D721Med (cell line): ENCODE measurements at regions not wholly inside any gene's neighbourhood (a gene's known extent, or its start where the extent isn't known, plus 50 kb on each side); places are given as distances from the start of the nearest gene placed in this dataset.
"Not testable (repeated sequence)": the region's sequence is repeated elsewhere in the genome, so short reads cannot be mapped to it uniquely, and the experiment has no call there.

Experiments
- DNase-seq: peaks from one replicate; pipeline ENCODE4 v3.0.0; 2011; ENCODE audit warnings: low spot score; ENCODE audit not compliant: insufficient read length
- FAIRE-seq: peaks from 2 replicates; lab custom pipeline; 2011; peaks lifted over from hg19 to GRCh38; lab: Jason Lieb, UNC
- TF ChIP-seq, protein P1 (sequence below): IDR thresholded peaks from 2 replicates; pipeline ENCODE4 v1.5.1; 2012; ENCODE audit warnings: mild to moderate bottlenecking, control low read depth; ENCODE audit not compliant: insufficient read depth; ENCODE audit errors: missing control alignments

DNA sequence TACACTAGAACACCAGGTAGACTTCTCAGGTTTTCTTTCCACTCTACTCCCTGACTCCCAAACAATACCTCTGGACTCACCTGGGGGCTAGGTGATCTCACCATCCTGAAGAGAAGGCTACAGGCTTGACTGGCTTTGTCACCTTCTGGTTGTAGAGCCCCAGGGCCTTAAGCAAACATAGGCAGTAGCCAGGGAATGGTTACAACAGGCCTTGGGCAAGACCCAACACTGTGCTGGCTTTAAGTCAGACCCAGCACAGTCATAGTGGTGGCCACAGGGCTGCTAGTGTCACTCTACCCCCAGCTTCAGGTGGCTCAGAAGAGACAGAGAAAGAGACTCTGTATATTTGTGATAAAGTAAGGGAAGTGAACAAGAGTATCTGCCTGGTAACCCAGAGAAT, 118.1 kb upstream of the EMCN start:
- TF ChIP-seq, protein P1, sequence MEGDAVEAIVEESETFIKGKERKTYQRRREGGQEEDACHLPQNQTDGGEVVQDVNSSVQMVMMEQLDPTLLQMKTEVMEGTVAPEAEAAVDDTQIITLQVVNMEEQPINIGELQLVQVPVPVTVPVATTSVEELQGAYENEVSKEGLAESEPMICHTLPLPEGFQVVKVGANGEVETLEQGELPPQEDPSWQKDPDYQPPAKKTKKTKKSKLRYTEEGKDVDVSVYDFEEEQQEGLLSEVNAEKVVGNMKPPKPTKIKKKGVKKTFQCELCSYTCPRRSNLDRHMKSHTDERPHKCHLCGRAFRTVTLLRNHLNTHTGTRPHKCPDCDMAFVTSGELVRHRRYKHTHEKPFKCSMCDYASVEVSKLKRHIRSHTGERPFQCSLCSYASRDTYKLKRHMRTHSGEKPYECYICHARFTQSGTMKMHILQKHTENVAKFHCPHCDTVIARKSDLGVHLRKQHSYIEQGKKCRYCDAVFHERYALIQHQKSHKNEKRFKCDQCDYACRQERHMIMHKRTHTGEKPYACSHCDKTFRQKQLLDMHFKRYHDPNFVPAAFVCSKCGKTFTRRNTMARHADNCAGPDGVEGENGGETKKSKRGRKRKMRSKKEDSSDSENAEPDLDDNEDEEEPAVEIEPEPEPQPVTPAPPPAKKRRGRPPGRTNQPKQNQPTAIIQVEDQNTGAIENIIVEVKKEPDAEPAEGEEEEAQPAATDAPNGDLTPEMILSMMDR = no peak
- no peak for FAIRE-seq
- DNase-seq = no peak

DNA sequence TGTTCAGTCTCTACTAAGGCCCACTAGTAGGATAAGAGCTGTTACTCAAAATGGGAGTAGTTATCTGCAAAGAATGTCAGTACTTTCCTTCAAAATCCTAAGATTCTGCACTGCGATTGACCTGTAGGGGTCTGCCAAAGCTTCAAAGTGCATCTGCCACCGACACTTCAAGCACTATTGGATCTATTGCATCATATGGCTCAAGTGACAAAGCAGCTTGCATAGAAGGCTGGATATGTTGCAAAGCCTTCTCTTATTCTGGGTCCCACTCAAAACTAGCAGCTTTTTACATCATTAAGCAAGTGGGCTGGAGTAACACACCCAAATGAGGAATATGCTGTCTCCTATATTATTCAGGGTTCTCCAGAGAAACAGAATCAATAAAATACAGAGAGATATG, 115.4 kb upstream of the EMCN start:
- FAIRE-seq (no peak), DNase-seq (no peak)
- TF ChIP-seq, protein P1 = no peak

GRCh38 chr4:100632163-100632562, 114.3 kb upstream of the EMCN start:
- TF ChIP-seq, protein P1 = no peak
- no peak for FAIRE-seq
- no peak for DNase-seq

DNA sequence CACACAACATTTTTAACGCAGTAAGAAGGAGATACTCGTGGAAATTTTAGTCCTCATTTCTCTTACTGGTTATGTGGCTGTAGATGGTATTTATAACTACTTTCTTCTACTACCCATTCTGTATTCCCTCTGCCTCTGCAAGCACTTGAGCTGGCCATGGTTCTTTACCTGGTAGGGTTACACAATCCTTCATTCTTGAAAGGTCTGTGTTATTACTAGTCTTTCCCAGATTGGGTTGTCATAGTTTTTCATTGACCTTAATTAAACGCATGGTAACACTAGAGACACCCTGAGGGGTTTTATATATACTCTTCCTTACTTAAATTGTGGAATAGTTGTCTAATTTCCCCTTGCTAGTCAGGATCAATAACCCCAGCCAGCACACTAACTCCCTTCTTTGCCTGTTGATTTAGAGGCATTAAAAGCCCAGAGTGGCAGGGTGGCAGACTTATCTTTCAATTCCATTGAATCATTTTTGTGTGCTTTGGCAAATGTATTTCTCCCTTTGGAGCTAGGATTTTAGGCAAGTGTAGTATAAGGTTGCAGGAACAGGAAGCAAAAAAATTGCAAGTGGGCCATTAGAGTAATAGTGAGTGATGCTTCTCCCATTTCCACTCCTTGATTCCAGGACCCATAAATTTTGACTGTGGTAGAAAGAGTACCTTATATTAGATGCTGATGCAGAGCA, 113.6 kb upstream of the EMCN start:
- no peak for DNase-seq
- FAIRE-seq = no peak
- TF ChIP-seq, protein P1 = no peak

GRCh38 chr4:100630341-100630740, 112.5 kb upstream of the EMCN start:
- TF ChIP-seq, protein P1 = no peak
- FAIRE-seq = no peak
- DNase-seq = no peak

DNA sequence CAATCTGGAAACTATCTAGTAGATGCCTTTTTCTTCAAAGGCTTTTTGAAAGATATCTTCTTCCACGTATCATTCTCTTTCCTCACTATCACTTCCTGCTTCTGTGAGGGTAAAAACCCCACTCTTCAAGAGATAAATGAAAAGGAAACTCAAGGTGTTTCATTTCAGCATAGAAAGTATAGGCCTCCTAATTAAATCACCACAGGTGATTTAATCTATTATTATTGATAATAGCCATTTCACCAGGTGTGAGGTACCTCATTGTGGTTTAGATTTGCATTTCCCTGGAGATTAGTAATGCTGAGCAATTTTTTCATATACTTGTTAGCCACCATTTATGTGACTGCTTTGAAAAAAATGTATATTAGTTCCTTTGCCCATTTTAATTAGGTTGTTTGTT, 92.0 kb upstream of the EMCN start:
- DNase-seq (no peak), FAIRE-seq (no peak)
- TF ChIP-seq, protein P1 = no peak

GRCh38 chr4:100608651-100609050, 90.8 kb upstream of the EMCN start:
- FAIRE-seq, DNase-seq: not testable (repeated sequence)
